NCI-H2227 (cell line): ENCODE measurements at regions not wholly inside any gene's neighbourhood (a gene's known extent, or its start where the extent isn't known, plus 50 kb on each side); places are given as distances from the start of the nearest gene placed in this dataset.
"Not testable (repeated sequence)": the region's sequence is repeated elsewhere in the genome, so short reads cannot be mapped to it uniquely, and the experiment has no call there.

Experiments
- DNase-seq: peaks from one replicate; lab custom pipeline; 2025; ENCODE audit not compliant: unreplicated experiment; lab: John Stamatoyannopoulos, UW

- DNase-seq, result no peak
Measured at GRCh38 chr4:107562316-107562715, 157.7 kb downstream of the PAPSS1 start.

GRCh38 chr4:107561481-107561880, 158.6 kb downstream of the PAPSS1 start:
- DNase-seq, result no peak

- no peak for DNase-seq
Measured at GRCh38 chr4:107559653-107560052, 160.4 kb downstream of the PAPSS1 start.

GRCh38 chr4:107552306-107552705, 167.7 kb downstream of the PAPSS1 start:
- no peak for DNase-seq

GRCh38 chr4:107548211-107548905, 171.7 kb downstream of the PAPSS1 start:
- DNase-seq, result no peak

GRCh38 chr4:107546638-107547037, 173.4 kb downstream of the PAPSS1 start:
- DNase-seq, result no peak

- DNase-seq, result no peak
Measured at GRCh38 chr4:107541511-107541910, 178.5 kb downstream of the PAPSS1 start.

- no peak for DNase-seq
Measured at GRCh38 chr4:107531927-107532326, 188.1 kb downstream of the PAPSS1 start.

- DNase-seq, result no peak
Measured at GRCh38 chr4:107520368-107520767, 199.7 kb downstream of the PAPSS1 start.

GRCh38 chr4:107519053-107519452, 201.0 kb downstream of the PAPSS1 start:
- DNase-seq, result no peak

GRCh38 chr4:107518076-107518475, 202.0 kb downstream of the PAPSS1 start:
- no peak for DNase-seq

GRCh38 chr4:107512549-107512948, 207.5 kb downstream of the PAPSS1 start:
- DNase-seq, result no peak

- DNase-seq, result no peak
Measured at GRCh38 chr4:107509615-107510014, 210.4 kb downstream of the PAPSS1 start.

- DNase-seq, result no peak
Measured at GRCh38 chr4:107500551-107500950, 219.5 kb downstream of the PAPSS1 start.

- DNase-seq, result no peak
Measured at GRCh38 chr4:107497054-107497453, 223.0 kb downstream of the PAPSS1 start.

- no peak for DNase-seq
Measured at GRCh38 chr4:107492566-107492965, 227.5 kb downstream of the PAPSS1 start.

GRCh38 chr4:107490116-107490515, 229.9 kb downstream of the PAPSS1 start:
- no peak for DNase-seq

- not testable (repeated sequence) for DNase-seq
Measured at GRCh38 chr4:107483621-107484020, 236.4 kb downstream of the PAPSS1 start.

- no peak for DNase-seq
Measured at GRCh38 chr4:107482546-107482945, 237.5 kb downstream of the PAPSS1 start.

- no peak for DNase-seq
Measured at GRCh38 chr4:107478327-107478980, 241.6 kb downstream of the PAPSS1 start.

- no peak for DNase-seq
Measured at GRCh38 chr4:107473126-107473525, 246.9 kb downstream of the PAPSS1 start.

GRCh38 chr4:107472265-107472948, 247.6 kb downstream of the PAPSS1 start:
- DNase-seq, result no peak
